Heart right ventricle (tissue), 16 donors: ENCODE measurements at regions not wholly inside any gene's neighbourhood (a gene's known extent, or its start where the extent isn't known, plus 50 kb on each side); places are given as distances from the start of the nearest gene placed in this dataset.

Experiments used
- ATAC-seq, 8 donors: fragments of 200-7000 bp; cut with Tn5 transposase; one replicate each; pipeline ENCODE4 v1.9.1; 2020; ENCODE audit warnings: mild to moderate bottlenecking in 8 of 8, moderate library complexity in 8 of 8, moderate number of reproducible peaks in 1 of 8
- DNase-seq, 2 donors: peaks; one replicate each; pipeline ENCODE4 v3.0.0-alpha.2; 2020
- H3K27ac ChIP-seq, 10 donors: fragments of 200-600 bp; sonication (generic) in 2 of 10; one replicate each; pipeline versions ENCODE4 v1.5.0 to v1.8.0; 2020 to 2022; ENCODE audit warnings: mild to moderate bottlenecking in 3 of 10
- H3K27me3 ChIP-seq, 7 donors: fragments of 200-600 bp; one replicate each; pipeline ENCODE4 v1.8.0; 2021 to 2022; ENCODE audit warnings: mild to moderate bottlenecking in 2 of 7
- H3K36me3 ChIP-seq, 9 donors: fragments of 200-600 bp; sonication (generic) in 1 of 9; one replicate each; pipeline versions ENCODE4 v1.5.0 to v1.8.0; 2020 to 2022; ENCODE audit warnings: mild to moderate bottlenecking in 2 of 9
- H3K4me1 ChIP-seq, 9 donors: fragments of 200-600 bp; sonication (generic) in 1 of 9; one replicate each; pipeline versions ENCODE4 v1.5.0 to v1.8.0; 2020 to 2022; ENCODE audit warnings: mild to moderate bottlenecking in 4 of 9
- H3K4me3 ChIP-seq, 10 donors: fragments of 200-600 bp; sonication (generic) in 2 of 10; one replicate each; pipeline versions ENCODE4 v1.5.0 to v1.8.0; 2020 to 2022; ENCODE audit warnings: mild to moderate bottlenecking in 7 of 10, moderate library complexity in 2 of 10
- H3K9me3 ChIP-seq, 11 donors: fragments of 200-600 bp in 10 of 11; sonication (generic) in 2 of 11; one replicate each; pipeline versions ENCODE4 v1.5.0 to v1.8.0; 2013 to 2022; ENCODE audit warnings: mild to moderate bottlenecking in 2 of 11, control low read depth in 1 of 11, moderate library complexity in 1 of 11
- WGBS, 2 donors: extraction: QIAGEN DNeasy Blood & Tissue Kit; methylation state at CpG; one replicate each; pipeline ENCODE4 v1.1.7; 2013; ENCODE audit warnings: inconsistent platforms in 1 of 2; 5-methylcytosine and 5-hydroxymethylcytosine counted together
- intact Hi-C, 10 donors: fragments of 100-400 bp; cut with DNase I; formaldehyde crosslinking; loops; one replicate each; pipeline versions ENCODE4 v1.11.1 to v1.14.2; 2022
- TF ChIP-seq, protein P1 (sequence below), 9 donors: fragments of 200-600 bp; sonication (generic) in 2 of 9; IDR thresholded peaks; one replicate each; pipeline versions ENCODE4 v1.5.0 to v1.8.0; 2021 to 2022; ENCODE audit warnings: antibody characterized with exemption in 9 of 9, mild to moderate bottlenecking in 5 of 9, moderate library complexity in 1 of 9
- donor health status: Arrhythmogenic right ventricular cardiomyopathy.
- donor health status: ischemic (EF 13 %, LVEDD 7.1; RV severe dilation, severe dysfunction).
- donor health status: healthy with polysubstance abuse.
- donor health status: DM: no; HTN: yes; CAD: no.
- donor health status: DM: no; HTN: no; CAD: no.
- donor health status: ischemic (EF 25% LVEDD 6.9; RV normal size, moderate dysfunction).
- donor health status: ischemic (EF 25% LVEDD 5.7; RV mildly dilated, moderate dysfunction).
- donor health status: healthy.
- donor health status: DM: yes; HTN: yes; CAD: no.
- donor health status: Ischemic cardiomyopathy.
- donor health status: ischemic (EF 35%, LVEDD 5.7; RV mildly dilated, moderate dysfunction).
- donor health status: nonischemic (EF 11% LVEDD 7.7; RV severe dilation, severe dysfunction).
- donor health status: DM: yes; HTN: yes; CAD: no.
- donor health status: PGD.
- donor health status: ischemic (EF 29% LVEDD 5.4; RV normal size, mild dysfunction).
- donor health status: nonischemic (EF 23%, LVEDD 6.1; RV moderate dilation, normal function).

DNA sequence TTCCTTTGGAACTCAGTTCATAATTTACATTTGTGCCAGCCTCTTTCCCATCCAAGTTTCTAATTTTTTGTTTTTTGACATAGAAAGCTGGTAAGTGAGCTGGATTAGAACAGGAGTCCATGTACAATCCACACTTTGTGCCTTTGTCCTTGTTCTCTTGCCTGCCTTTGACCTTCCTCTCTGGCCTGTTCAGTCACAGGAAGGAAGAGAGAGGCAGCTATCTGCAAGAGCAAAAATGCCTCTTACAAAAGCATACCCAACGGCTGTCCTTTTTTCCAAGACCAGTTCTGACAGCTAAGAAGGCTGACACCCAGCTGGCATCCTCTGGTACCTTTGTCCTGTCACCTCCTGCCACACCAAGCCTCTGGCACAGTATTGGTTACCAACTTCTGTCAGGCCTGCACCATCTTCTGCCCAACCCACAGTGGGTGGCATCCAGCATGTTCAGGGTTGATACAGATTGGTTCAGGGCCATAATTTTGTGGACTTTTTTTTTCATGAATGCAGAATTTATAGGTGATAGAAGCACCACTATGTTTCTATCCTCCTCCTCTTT is 133.7 kb upstream of the KLF14 start:
- ATAC-seq (peak in 4 of 8 donors; percentile 37 to 71 (median 53)), DNase-seq (no peak)
- WGBS, 2 donors, result 33 to 68% methylated on average over 1 of the region's 1 CpG
- no peaks in the 10 kb centered on the region for H3K27me3 ChIP-seq
- no peak overlapping the region for H3K4me3 ChIP-seq
- TF ChIP-seq, protein P1, sequence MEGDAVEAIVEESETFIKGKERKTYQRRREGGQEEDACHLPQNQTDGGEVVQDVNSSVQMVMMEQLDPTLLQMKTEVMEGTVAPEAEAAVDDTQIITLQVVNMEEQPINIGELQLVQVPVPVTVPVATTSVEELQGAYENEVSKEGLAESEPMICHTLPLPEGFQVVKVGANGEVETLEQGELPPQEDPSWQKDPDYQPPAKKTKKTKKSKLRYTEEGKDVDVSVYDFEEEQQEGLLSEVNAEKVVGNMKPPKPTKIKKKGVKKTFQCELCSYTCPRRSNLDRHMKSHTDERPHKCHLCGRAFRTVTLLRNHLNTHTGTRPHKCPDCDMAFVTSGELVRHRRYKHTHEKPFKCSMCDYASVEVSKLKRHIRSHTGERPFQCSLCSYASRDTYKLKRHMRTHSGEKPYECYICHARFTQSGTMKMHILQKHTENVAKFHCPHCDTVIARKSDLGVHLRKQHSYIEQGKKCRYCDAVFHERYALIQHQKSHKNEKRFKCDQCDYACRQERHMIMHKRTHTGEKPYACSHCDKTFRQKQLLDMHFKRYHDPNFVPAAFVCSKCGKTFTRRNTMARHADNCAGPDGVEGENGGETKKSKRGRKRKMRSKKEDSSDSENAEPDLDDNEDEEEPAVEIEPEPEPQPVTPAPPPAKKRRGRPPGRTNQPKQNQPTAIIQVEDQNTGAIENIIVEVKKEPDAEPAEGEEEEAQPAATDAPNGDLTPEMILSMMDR (IDR thresholded peaks at IDR 0.05), result no peak
- peaks cover 0 to 10% (median 0%) of the 10 kb centered on the region in 9 donors for H3K4me1 ChIP-seq
- H3K27ac ChIP-seq, result no peak overlapping the region
- intact Hi-C loops, result no loop called here
- peaks cover 0 to 100% (median 27%) of the 10 kb centered on the region in 9 donors for H3K36me3 ChIP-seq
- peaks cover 0 to 4% (median 0%) of the 10 kb centered on the region in 11 donors for H3K9me3 ChIP-seq

DNA sequence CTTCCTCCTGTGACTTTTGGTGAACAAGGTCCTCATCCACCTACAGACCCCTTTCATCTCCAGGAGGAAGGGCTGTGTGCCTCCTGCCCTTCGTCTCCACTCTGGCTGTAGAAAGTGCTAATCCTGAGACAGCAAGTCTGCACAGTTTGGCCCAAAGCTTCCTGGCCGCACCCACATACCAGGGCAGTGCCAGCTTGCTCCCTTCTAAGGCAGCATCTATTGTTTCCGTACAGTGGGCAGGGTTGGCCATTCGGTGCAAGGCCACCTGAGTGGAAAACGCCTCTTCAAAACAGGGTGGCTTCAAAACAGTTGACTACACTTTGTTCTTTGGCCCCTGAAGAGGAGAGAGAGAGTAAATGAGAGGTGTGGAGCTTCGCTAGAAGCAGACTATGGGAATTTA is 134.1 kb upstream of the KLF14 start:
- no peak for DNase-seq
- TF ChIP-seq, protein P1 (IDR thresholded peaks at IDR 0.05), result no peak
- Histone ChIP-seq H3K9me3 (no peaks in the 10 kb centered on the region), H3K27me3 (no peaks in the 10 kb centered on the region), H3K4me3 (no peak overlapping the region), H3K36me3 (peaks cover 0 to 100% (median 24%) of the 10 kb centered on the region in 9 donors), H3K4me1 (peaks cover 0 to 10% (median 0%) of the 10 kb centered on the region in 9 donors), H3K27ac (no peak overlapping the region)
- intact Hi-C loops, result no loop called here
- peak in 3 of 8 donors; percentile 26 to 34 (median 32) for ATAC-seq
- 85 to 89% methylated on average over 6 of the region's 6 CpGs for WGBS, 2 donors

DNA sequence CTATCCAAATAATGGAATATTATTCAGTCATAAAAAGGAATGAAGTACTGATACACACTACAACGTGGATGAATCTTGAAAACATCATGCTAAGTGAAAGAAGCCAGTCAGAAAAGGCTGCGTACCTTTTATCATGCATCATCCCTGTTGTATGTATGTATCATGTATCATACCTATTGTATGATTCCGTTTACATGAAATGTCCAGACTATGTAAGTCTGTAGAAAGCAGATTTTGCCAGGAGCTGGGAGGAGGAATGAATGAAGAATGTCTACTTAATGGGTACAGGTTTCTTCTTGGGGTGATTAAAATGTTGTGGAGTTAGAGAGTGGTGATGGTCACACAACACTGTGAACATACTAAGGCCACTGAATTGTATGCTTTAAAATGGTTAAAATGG is 135.9 kb upstream of the KLF14 start:
- 87 to 91% methylated on average over 3 of the region's 3 CpGs for WGBS, 2 donors
- ATAC-seq (no peak), DNase-seq (no peak)
- intact Hi-C loops, result no loop called here
- Histone ChIP-seq H3K36me3 (peaks cover 0 to 100% (median 24%) of the 10 kb centered on the region in 9 donors), H3K9me3 (no peaks in the 10 kb centered on the region), H3K4me1 (peaks cover 0 to 21% (median 6%) of the 10 kb centered on the region in 9 donors), H3K27ac (no peak overlapping the region), H3K27me3 (no peaks in the 10 kb centered on the region), H3K4me3 (no peak overlapping the region)
- TF ChIP-seq, protein P1 (IDR thresholded peaks at IDR 0.05), result no peak

DNA sequence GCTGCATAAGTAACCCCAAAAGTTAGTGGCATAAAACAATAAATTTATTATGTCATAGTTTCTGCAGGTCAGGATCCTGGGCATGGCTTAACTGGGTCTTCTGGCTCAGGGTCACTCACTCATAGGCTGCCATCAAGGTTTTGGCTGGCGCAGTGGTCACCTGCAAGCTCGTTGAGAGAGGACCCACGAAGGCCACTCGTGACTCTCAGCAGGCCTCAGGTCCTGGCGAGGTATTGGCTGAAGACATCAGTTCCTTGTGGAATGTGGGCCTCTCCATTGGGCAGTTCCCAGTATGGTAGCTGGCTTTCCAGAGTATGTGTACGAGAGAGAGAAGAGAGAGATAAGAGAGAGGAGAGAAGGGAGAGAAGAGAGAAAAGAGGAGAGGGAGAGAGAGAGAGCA is 138.3 kb upstream of the KLF14 start:
- no peak overlapping the region for H3K4me3 ChIP-seq
- peaks cover 0 to 100% (median 8%) of the 10 kb centered on the region in 9 donors for H3K36me3 ChIP-seq
- H3K9me3 ChIP-seq, result no peaks in the 10 kb centered on the region
- intact Hi-C loops, result no loop called here
- H3K27me3 ChIP-seq, result no peaks in the 10 kb centered on the region
- TF ChIP-seq, protein P1 (IDR thresholded peaks at IDR 0.05), result no peak
- peaks cover 0 to 28% (median 9%) of the 10 kb centered on the region in 9 donors for H3K4me1 ChIP-seq
- 82 to 86% methylated on average over 6 of the region's 6 CpGs for WGBS, 2 donors
- H3K27ac ChIP-seq, result no peak overlapping the region
- DNase-seq (no peak), ATAC-seq (no peak)
